Transverse colon (tissue), 4 donors: ENCODE measurements at regions not wholly inside any gene's neighbourhood (a gene's known extent, or its start where the extent isn't known, plus 50 kb on each side); places are given as distances from the start of the nearest gene placed in this dataset.

Source experiments
- CTCF ChIP-seq, 5 experiments: fragments of 200-600 bp in 3 of 5; fragments of 450-650 bp in 2 of 5; sonication (generic) in 3 of 5; IDR thresholded peaks; 1 replicate in 2 of 5; 2 replicates in 3 of 5; pipeline ENCODE4 v1.5.1; 2016 to 2017; ENCODE audit warnings: antibody characterized with exemption in 5 of 5, inconsistent platforms in 3 of 5, mild to moderate bottlenecking in 2 of 5, moderate library complexity in 1 of 5
- POLR2A ChIP-seq: fragments of 450-650 bp; IDR thresholded peaks from one replicate; pipeline ENCODE4 v1.6.1; 2016; ENCODE audit warnings: antibody characterized with exemption, mild to moderate bottlenecking, moderate library complexity
- POLR2AphosphoS5 ChIP-seq, 3 donors: sonication (generic); formaldehyde crosslinking; IDR thresholded peaks; one replicate each; pipeline ENCODE4 v1.6.1; 2016; ENCODE audit warnings: antibody characterized with exemption in 3 of 3

- TF ChIP-seq CTCF (IDR thresholded peaks at IDR 0.05) = no peak
- TF ChIP-seq POLR2AphosphoS5 (IDR thresholded peaks at IDR 0.05) = no peak
- TF ChIP-seq POLR2A = no peak
Measured at GRCh38 chr5:158478139-158478538, 619.2 kb upstream of the CLINT1 start.
